ENCODE measurements at regions not wholly inside any gene's neighbourhood (a gene's known extent, or its start where the extent isn't known, plus 50 kb on each side); places are given as distances from the start of the nearest gene placed in this dataset.

DNA sequence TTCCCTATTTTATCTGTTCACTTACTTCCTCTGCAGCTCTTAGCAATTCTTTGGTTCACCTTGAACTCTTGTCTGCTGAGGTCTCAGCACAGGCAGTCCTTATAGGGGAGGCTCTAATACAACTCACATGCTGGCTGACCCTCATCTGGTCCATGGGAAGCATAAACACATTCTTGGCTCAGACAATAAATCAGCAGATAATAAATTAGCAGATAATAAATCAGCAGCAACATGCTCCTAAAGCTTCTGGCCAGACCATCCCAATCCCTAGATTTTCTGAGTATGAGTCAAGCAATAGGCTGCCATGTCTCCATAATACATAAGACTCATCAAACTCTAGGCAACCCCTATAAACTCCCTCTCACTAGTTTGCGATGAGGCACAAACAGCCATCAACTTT, 208.6 kb upstream of the STEAP4 start:
- in situ Hi-C loops (cut with HindIII; ENCODE audit: low sequenced_read_pairs), result loop anchor here (5.0 kb wide), 1 partner anchor 73 kb away; no protein-coding TSS in a partner anchor

DNA sequence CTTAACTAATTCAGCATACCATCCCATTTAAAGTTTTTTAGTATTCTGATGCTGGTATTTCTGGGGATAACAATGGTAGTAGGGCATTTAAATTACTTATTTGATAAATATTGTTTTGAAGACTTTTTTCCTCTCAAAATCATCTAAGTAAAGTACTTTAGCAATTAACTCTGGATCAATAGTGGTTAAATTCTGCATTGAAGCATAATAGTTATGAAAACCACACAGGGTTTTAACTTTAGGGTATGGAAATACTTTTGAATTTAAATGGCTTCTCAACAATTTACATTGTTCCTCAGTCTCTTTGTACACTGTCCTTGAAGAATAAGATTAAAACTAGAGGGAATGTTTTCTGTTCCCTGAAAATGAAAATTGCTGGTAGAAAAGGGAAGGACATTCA, 202.6 kb upstream of the STEAP4 start:
- in situ Hi-C loops (cut with HindIII; ENCODE audit: low sequenced_read_pairs), result no loop called here

More for the DNA sequence above, 208.6 kb upstream of the STEAP4 start:
- no peak overlapping the region for H3K4me3 ChIP-seq (ENCODE audit: low read depth, low read length)
- no peak for TF ChIP-seq CTCF (IDR thresholded peaks at IDR 0.05; ENCODE audit: low read depth, low read length, missing control alignments)
- DNase-seq (ENCODE audit: low read depth), result no peak

GRCh38 chr7:88500131-88500530, 193.4 kb upstream of the STEAP4 start:
- TF ChIP-seq CTCF (IDR thresholded peaks at IDR 0.05; ENCODE audit: low read depth, low read length, missing control alignments), result no peak
- DNase-seq (ENCODE audit: low read depth), result no peak
- in situ Hi-C loops (cut with HindIII; ENCODE audit: low sequenced_read_pairs), result no loop called here
- no peak overlapping the region for H3K4me3 ChIP-seq (ENCODE audit: low read depth, low read length)

More for the DNA sequence above, 202.6 kb upstream of the STEAP4 start:
- no peak overlapping the region for H3K4me3 ChIP-seq (ENCODE audit: low read depth, low read length)
- TF ChIP-seq CTCF (IDR thresholded peaks at IDR 0.05; ENCODE audit: low read depth, low read length, missing control alignments), result no peak
- no peak for DNase-seq (ENCODE audit: low read depth)

DNA sequence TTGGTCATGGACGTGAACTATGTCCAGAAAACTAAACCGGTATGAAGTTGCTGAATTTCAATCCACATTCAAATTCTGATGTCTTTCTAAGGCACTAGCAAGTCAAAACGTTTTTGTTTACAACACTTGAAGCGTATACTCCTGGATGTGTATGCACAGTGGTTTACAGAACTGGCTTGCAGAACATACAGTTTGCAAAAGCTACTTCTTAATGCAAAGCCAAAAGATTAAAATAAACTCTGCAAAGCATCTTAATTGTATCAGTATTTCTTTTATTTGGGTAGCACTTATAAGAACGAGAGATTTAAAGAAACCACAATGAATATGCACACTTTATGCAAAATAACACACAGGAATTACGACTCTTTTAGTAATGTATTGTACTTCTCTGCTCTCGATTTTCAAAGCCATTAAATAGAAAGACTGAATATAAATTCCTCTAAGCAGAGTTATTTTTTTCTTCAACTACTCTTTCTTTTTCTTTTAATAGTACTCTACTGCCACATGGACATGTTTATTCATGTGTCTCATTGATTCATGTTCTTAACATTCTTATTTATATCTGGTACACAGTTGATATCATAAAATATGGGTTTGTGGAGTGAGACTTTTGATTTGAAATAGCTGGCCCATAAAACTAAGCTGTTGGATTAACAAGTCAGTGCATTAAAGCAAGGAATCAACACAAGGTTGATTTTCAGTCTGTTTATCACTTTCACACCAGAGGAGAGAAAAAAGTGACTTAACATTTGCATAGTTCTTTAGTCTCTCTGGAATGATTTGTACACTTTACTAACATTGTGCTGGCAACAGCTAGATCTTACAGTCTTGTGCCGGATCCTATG, 189.4 kb upstream of the STEAP4 start:
- no peak for DNase-seq (ENCODE audit: low read depth)
- in situ Hi-C loops (cut with HindIII; ENCODE audit: low sequenced_read_pairs), result no loop called here
- H3K4me3 ChIP-seq (ENCODE audit: low read depth, low read length), result no peak overlapping the region
- no peak for TF ChIP-seq CTCF (IDR thresholded peaks at IDR 0.05; ENCODE audit: low read depth, low read length, missing control alignments)

DNA sequence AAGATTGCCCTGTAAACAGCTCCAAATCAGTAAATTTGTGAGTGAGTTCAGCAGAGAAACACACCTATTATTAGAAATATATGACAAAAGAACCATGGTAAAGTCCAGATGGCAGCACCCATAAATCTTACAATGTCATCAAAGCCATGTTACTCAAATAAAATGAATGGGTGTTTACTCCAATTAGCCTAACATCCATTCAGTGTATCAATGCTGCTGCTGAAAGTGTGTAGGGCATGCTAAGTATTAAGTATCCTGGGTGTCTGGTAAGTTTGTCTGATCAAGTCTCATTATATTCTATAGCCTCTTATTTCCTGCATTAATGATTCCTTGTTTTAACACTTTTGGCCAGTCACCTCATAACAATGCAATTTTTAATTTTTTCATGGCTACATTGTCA, 185.5 kb upstream of the STEAP4 start:
- DNase-seq (ENCODE audit: low read depth), result no peak
- no peak for TF ChIP-seq CTCF (IDR thresholded peaks at IDR 0.05; ENCODE audit: low read depth, low read length, missing control alignments)
- in situ Hi-C loops (cut with HindIII; ENCODE audit: low sequenced_read_pairs), result no loop called here
- no peak overlapping the region for H3K4me3 ChIP-seq (ENCODE audit: low read depth, low read length)

DNA sequence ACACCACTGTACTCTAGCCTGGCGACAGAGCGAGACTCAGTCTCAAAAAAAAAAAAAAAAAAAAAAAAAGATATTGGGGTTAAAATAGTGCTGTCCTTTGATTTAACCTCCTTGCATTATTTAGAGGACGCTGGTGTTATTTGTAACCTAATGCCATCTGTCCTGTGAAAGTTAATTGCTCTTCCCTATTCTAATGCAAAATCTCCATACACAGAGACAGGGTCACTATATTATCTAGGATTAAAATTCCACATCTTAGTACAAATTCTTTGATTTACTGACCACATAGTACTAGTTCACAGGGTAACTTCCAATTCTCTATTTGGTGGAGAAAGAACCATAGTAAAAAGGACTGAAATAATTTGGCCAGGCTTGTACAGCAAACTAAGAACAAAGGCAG, 184.2 kb upstream of the STEAP4 start:
- H3K4me3 ChIP-seq (ENCODE audit: low read depth, low read length), result no peak overlapping the region
- in situ Hi-C loops (cut with HindIII; ENCODE audit: low sequenced_read_pairs), result no loop called here
- DNase-seq (ENCODE audit: low read depth), result no peak
- TF ChIP-seq CTCF (IDR thresholded peaks at IDR 0.05; ENCODE audit: low read depth, low read length, missing control alignments), result no peak

Data from astrocyte of the cerebellum (primary cell).